Vagina (tissue), 2 donors: ENCODE measurements at regions not wholly inside any gene's neighbourhood (a gene's known extent, or its start where the extent isn't known, plus 50 kb on each side); places are given as distances from the start of the nearest gene placed in this dataset.

ENCODE experiments used
- DNase-seq, 2 donors: peaks; one replicate each; pipeline ENCODE4 v3.0.0-alpha.2; 2017; ENCODE audit errors: extremely low spot score in 2 of 2
- H3K27ac ChIP-seq: fragments of 200-600 bp; sonication (generic); one replicate; pipeline ENCODE4 v1.5.1; 2019
- H3K27me3 ChIP-seq: fragments of 200-600 bp; sonication (generic); one replicate; pipeline ENCODE4 v1.5.1; 2019
- H3K36me3 ChIP-seq, 2 donors: fragments of 200-600 bp; sonication (generic); one replicate each; pipeline ENCODE4 v1.5.1; 2017 to 2019
- H3K4me1 ChIP-seq: fragments of 200-600 bp; sonication (generic); one replicate; pipeline ENCODE4 v1.5.1; 2019
- H3K4me3 ChIP-seq, 2 donors: fragments of 200-600 bp; sonication (generic); 1 replicate in 1 of 2; 2 replicates in 1 of 2; pipeline ENCODE4 v1.5.1; 2016 to 2019
- H3K9me3 ChIP-seq: fragments of 200-600 bp; sonication (generic); one replicate; pipeline ENCODE4 v1.5.1; 2019
- POLR2A ChIP-seq, 2 donors: fragments of 450-650 bp; IDR thresholded peaks; one replicate each; pipeline ENCODE4 v1.6.1; 2017; ENCODE audit warnings: antibody characterized with exemption in 2 of 2, mild to moderate bottlenecking in 2 of 2, moderate library complexity in 2 of 2
- POLR2AphosphoS5 ChIP-seq, 2 donors: sonication (generic); formaldehyde crosslinking; IDR thresholded peaks; one replicate each; pipeline ENCODE4 v1.9.0; 2017; ENCODE audit warnings: antibody characterized with exemption in 2 of 2, mild to moderate bottlenecking in 2 of 2, low read depth in 1 of 2; ENCODE audit not compliant: insufficient read depth in 1 of 2
- intact Hi-C: fragments of 100-400 bp; cut with DNase I; formaldehyde crosslinking; loops from one replicate; pipeline ENCODE4 v1.15.1; 2023
- TF ChIP-seq, protein P1 (sequence below), 3 experiments: fragments of 450-650 bp in 2 of 3; fragments of 200-600 bp in 1 of 3; sonication (generic) in 1 of 3; IDR thresholded peaks; one replicate each; pipeline ENCODE4 v1.5.1; 2017 to 2019; ENCODE audit warnings: antibody characterized with exemption in 3 of 3, mild to moderate bottlenecking in 2 of 3, moderate library complexity in 2 of 3

DNA sequence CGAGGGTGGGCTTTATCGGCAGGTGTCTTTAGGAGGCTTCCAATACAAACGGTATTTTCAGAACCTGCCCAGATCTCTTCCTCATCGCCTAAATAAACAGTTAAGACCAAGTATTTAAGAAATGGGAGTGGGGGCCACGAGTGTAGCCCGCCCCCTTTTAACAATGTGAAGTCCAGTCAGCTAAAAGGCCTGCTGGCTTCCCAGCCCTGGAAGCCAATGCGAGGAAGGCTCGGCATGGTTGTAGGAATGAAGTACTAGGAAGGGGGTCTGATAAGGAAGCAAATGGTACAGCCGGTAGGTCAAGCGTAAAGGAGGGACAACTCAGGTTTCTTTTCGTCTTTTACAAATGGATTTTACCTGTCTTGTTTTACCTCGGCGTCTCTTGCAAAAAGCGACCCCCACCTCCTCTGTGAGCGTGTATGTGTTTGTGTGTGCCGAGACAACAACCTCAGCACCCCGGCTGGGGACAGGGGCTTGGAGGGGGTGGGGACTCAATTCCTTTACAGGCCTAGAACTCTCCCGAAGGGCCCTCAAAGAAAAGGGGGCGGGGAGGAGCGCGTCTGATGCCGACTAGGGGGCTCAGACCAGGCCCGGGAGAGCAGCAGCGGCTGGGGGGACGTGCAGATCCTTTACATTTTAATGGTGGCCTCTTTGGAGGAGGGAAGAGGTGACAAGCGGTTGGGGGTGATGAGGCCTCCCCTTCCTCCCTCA lies 147.6 kb downstream of the GPR85 start:
- Histone ChIP-seq H3K27ac (peak overlapping the region; percentile 79), H3K36me3 (no peaks in the 10 kb centered on the region), H3K9me3 (no peaks in the 10 kb centered on the region), H3K27me3 (no peaks in the 10 kb centered on the region), H3K4me1 (peaks cover 51% of the 10 kb centered on the region), H3K4me3 (peak overlapping the region; percentile 76 to 95)
- no peak for DNase-seq
- TF ChIP-seq POLR2AphosphoS5 (IDR thresholded peaks at IDR 0.05; ENCODE audit: insufficient read depth in 1 of 2, low read depth in 1 of 2), result no peak
- no peak for TF ChIP-seq POLR2A (IDR thresholded peaks at IDR 0.05)
- TF ChIP-seq, protein P1, sequence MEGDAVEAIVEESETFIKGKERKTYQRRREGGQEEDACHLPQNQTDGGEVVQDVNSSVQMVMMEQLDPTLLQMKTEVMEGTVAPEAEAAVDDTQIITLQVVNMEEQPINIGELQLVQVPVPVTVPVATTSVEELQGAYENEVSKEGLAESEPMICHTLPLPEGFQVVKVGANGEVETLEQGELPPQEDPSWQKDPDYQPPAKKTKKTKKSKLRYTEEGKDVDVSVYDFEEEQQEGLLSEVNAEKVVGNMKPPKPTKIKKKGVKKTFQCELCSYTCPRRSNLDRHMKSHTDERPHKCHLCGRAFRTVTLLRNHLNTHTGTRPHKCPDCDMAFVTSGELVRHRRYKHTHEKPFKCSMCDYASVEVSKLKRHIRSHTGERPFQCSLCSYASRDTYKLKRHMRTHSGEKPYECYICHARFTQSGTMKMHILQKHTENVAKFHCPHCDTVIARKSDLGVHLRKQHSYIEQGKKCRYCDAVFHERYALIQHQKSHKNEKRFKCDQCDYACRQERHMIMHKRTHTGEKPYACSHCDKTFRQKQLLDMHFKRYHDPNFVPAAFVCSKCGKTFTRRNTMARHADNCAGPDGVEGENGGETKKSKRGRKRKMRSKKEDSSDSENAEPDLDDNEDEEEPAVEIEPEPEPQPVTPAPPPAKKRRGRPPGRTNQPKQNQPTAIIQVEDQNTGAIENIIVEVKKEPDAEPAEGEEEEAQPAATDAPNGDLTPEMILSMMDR (IDR thresholded peaks at IDR 0.05), result no peak
- intact Hi-C loops, result loop anchor here (10.0 kb wide), 1 partner anchor 176 kb away; the partner anchor contains the start of gene SMIM30

DNA sequence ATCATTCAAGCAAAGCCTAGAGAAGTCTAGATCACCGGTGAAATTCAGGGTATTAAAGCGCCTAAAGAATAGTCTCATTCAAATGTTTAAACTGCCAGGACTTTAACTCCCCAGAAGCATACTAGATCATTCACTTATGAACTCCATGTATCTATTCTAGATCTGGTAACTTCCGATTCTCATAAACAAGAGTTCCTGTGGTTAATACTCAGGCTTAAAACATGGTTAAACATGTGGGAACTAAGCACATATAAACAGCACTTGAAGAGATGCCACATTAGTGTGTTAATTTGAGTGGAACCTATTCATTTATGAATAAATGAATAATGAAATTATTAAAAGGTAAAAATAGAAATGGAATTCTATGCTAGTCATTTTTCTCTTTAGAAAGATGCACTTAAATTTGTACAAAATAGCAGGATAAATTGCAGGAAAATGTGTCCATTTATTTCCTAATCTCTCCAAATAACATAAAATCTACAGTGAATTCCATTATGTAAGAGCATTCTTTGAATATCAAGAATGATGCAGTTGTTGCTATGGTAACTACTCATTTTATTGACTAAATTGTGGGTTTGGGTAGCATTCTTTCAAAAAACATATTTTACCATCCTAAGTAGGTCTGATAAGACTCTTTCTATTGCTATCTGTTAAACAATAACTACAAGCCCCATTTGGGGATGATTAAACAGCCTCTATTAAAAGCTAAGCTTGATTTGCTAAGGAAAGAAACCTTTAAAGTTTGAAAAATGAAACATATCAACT lies 147.6 kb upstream of the TMEM168 start:
- Histone ChIP-seq H3K4me3 (peak overlapping the region; percentile 76 to 95), H3K36me3 (no peaks in the 10 kb centered on the region), H3K27ac (no peak overlapping the region), H3K27me3 (no peaks in the 10 kb centered on the region), H3K9me3 (no peaks in the 10 kb centered on the region), H3K4me1 (peaks cover 52% of the 10 kb centered on the region)
- TF ChIP-seq, protein P1 (IDR thresholded peaks at IDR 0.05), result no peak
- no peak for TF ChIP-seq POLR2AphosphoS5 (IDR thresholded peaks at IDR 0.05; ENCODE audit: insufficient read depth in 1 of 2, low read depth in 1 of 2)
- no peak for TF ChIP-seq POLR2A (IDR thresholded peaks at IDR 0.05)
- intact Hi-C loops, result loop anchor here (10.0 kb wide), 1 partner anchor 177 kb away; the partner anchor contains the start of gene SMIM30
- no peak for DNase-seq

DNA sequence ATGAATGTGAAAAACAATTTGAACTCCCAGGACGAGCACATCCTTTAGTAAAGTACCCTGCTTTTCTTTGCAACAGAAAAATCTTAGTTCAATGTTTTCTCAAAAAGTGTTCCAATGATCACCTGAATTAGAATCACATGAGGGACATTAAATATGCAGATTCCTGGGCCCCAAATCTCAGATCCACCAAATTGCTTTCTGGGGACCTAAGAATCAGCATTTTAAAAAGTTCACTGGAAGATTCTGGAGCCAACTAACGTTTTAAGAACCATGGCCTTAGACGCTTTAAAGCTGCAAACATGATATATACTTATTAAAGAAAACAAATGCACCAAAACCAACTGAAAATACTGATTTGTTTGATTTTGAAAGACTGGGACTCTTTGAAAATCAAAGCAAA lies 143.4 kb upstream of the TMEM168 start:
- Histone ChIP-seq H3K4me3 (no peak overlapping the region), H3K27me3 (no peaks in the 10 kb centered on the region), H3K9me3 (no peaks in the 10 kb centered on the region), H3K4me1 (peaks cover 56% of the 10 kb centered on the region), H3K36me3 (no peaks in the 10 kb centered on the region), H3K27ac (no peak overlapping the region)
- DNase-seq, result no peak
- TF ChIP-seq, protein P1 (IDR thresholded peaks at IDR 0.05), result no peak
- no peak for TF ChIP-seq POLR2A (IDR thresholded peaks at IDR 0.05)
- no peak for TF ChIP-seq POLR2AphosphoS5 (IDR thresholded peaks at IDR 0.05; ENCODE audit: insufficient read depth in 1 of 2, low read depth in 1 of 2)
- intact Hi-C loops, result loop anchor here (10.0 kb wide), 1 partner anchor 181 kb away; the partner anchor contains the start of gene SMIM30

DNA sequence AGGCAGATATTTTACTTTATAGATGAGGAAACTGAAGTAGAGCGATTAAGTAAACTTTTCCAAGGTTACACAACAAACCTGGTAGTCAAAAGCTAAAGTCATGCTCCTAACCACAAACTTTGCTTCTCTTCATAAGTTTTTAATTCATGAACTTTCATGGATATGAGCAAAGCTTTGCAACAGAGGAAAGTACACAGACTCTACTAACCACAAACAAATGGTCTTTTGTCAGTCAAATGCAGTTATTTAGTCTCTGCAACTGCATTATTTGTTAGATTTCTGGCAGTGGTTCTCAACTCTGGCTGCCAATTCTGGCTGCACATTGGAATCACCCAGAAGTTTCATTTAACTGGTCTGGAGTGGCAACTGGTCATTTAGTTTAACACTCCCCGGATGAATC lies 140.6 kb upstream of the TMEM168 start:
- no peaks in the 10 kb centered on the region for H3K27me3 ChIP-seq
- no peak overlapping the region for H3K27ac ChIP-seq
- H3K4me3 ChIP-seq, result no peak overlapping the region
- DNase-seq, result no peak
- TF ChIP-seq, protein P1 (IDR thresholded peaks at IDR 0.05), result no peak
- TF ChIP-seq POLR2AphosphoS5 (IDR thresholded peaks at IDR 0.05; ENCODE audit: insufficient read depth in 1 of 2, low read depth in 1 of 2) (no peak), POLR2A (IDR thresholded peaks at IDR 0.05) (no peak)
- H3K36me3 ChIP-seq, result no peaks in the 10 kb centered on the region
- intact Hi-C loops, result loop anchor here (10.0 kb wide), 1 partner anchor 184 kb away; the partner anchor contains the start of gene SMIM30
- H3K4me1 ChIP-seq, result peaks cover 28% of the 10 kb centered on the region
- no peaks in the 10 kb centered on the region for H3K9me3 ChIP-seq
